H7 (cell line): ENCODE measurements at regions not wholly inside any gene's neighbourhood (a gene's known extent, or its start where the extent isn't known, plus 50 kb on each side); places are given as distances from the start of the nearest gene placed in this dataset.
"Not testable (repeated sequence)": the region's sequence is repeated elsewhere in the genome, so short reads cannot be mapped to it uniquely, and the experiment has no call there.

Experiments
- DNase-seq: peaks from one replicate; pipeline ENCODE4 v3.0.0; 2012
- H3K27me3 ChIP-seq: 2 replicates; pipeline ENCODE4 v1.6.0; 2011; ENCODE audit warnings: mild to moderate bottlenecking, low read length; ENCODE audit not compliant: control insufficient read depth, insufficient read depth
- H3K36me3 ChIP-seq: replicated peaks from 2 replicates; pipeline ENCODE4 v1.5.1; 2011; ENCODE audit warnings: low read length; ENCODE audit not compliant: control insufficient read depth, insufficient read depth
- H3K4me3 ChIP-seq: 2 replicates; pipeline ENCODE4 v1.5.1; 2011; ENCODE audit warnings: low read depth, mild to moderate bottlenecking, control low read depth, low read length, moderate library complexity; ENCODE audit not compliant: insufficient read depth

GRCh38 chr16:27646806-27647205, 96.9 kb downstream of the KATNIP start:
- Histone ChIP-seq H3K36me3 (no peaks in the 10 kb centered on the region), H3K4me3 (no peak overlapping the region), H3K27me3 (no peaks in the 10 kb centered on the region)
- no peak for DNase-seq

DNA sequence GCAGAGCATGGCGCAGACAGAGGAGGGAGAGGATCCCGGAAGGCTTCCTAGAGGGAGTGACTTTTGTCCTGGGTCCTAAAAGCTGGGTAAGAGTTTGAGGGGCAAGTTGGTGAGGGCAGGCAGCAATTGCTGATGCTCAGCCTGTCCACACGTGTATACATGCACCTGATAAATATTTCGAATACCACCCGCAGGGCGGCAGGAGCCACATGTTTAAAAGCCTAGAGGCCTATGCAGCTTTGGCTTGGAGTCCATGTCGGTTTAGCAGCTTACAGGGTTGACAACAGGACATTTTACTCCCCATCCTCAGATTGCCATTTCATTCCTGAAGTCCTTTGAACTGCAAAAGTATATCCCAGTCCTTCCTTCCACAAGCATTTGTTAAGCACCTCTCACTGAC, 99.1 kb downstream of the KATNIP start:
- no peak for DNase-seq
- no peaks in the 10 kb centered on the region for H3K27me3 ChIP-seq
- H3K4me3 ChIP-seq, result no peak overlapping the region
- no peaks in the 10 kb centered on the region for H3K36me3 ChIP-seq

DNA sequence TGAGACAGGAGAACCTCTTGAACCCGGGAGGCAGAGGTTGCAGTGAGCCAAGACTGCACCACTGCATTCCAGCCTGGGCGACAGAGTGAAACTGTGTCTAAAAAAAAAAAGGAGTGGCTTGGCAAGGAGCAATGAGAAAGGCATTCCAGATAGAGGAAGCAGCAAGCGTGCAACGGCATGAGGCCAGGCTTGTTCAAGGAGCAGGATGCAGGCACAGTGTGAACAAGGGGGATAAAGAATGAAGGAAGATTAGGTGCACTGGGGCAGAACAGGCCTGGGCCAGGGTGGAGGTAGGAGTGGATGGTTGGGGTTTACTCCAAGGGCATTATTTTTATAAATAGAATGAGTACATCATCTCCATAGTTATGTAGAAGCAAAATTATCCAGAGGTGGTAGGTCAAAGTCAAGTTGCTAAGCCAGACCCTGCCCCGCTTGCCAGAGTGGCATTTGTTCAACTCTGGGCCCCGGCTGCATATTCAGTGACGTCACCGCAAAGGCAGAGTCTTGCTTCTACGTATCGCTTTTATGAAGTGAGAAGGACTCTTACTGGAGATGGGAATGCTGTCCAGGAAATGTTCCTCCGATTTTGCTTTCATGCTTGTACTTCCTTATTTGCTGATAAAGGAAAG, 100.2 kb downstream of the KATNIP start:
- no peak for DNase-seq

DNA sequence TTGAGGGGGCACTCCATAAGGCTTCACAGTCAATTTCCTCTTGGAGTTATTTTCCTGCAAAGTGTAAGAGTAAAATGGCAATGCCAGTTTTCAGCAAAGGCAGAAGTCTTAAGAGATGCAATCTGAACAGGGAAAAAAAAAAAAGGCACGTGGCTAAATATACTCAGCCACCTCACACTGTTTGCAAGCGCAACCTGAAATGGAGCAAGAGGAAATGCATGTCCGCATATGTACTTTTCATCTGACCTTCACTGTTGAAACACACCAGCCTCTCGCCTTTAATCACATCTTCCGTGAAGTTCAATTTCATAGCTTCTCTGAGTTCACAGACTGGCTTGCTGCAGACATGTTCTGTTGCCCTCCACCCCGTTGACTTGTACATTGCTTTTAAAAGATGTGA, 101.4 kb downstream of the KATNIP start:
- no peak overlapping the region for H3K4me3 ChIP-seq
- no peaks in the 10 kb centered on the region for H3K36me3 ChIP-seq
- DNase-seq, result no peak

More for the DNA sequence above, 100.2 kb downstream of the KATNIP start:
- no peaks in the 10 kb centered on the region for H3K36me3 ChIP-seq
- no peak overlapping the region for H3K4me3 ChIP-seq
- no peaks in the 10 kb centered on the region for H3K27me3 ChIP-seq

DNA sequence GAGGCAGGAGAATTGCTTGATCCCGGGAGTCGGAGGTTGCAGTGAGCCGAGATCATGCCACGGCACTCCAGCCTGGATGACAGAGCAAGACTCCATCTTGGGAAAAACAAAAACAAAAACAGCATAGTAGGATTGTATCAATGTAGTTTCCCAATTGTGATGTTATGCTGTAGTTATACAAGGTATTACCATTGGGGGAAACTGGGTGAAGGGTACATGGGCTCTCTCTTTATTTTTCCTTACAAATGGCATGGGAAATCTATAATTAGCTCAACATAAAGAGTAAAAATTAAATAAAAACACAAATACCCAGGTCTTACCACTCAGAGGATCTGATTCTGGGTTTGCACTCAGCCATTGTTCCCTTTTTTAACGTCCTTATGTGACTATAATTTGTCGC, 107.9 kb downstream of the KATNIP start:
- Histone ChIP-seq H3K4me3 (no peak overlapping the region), H3K36me3 (no peaks in the 10 kb centered on the region), H3K27me3 (no peaks in the 10 kb centered on the region)
- no peak for DNase-seq

More for the DNA sequence above, 101.4 kb downstream of the KATNIP start:
- H3K27me3 ChIP-seq, result no peaks in the 10 kb centered on the region

DNA sequence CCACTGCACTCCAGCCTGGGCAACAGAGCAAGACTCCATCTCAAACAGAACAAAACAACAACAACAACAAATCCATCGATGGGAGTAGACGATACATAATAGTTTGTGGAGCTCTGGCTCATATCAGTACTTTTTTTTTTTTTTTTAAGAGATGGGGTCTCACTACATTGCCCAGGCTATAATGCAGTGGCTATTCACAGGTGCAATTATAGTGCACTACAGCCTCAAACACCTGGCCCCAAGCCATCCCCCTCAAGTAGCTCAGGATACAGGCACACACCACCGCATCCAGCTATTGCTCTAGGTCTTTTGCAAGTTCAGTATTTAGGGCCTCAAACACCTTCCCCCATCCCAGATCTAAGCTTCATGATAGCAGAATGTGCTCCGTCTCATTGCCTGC, 110.6 kb downstream of the KATNIP start:
- no peak for DNase-seq
- Histone ChIP-seq H3K27me3 (no peaks in the 10 kb centered on the region), H3K36me3 (no peaks in the 10 kb centered on the region), H3K4me3 (no peak overlapping the region)

DNA sequence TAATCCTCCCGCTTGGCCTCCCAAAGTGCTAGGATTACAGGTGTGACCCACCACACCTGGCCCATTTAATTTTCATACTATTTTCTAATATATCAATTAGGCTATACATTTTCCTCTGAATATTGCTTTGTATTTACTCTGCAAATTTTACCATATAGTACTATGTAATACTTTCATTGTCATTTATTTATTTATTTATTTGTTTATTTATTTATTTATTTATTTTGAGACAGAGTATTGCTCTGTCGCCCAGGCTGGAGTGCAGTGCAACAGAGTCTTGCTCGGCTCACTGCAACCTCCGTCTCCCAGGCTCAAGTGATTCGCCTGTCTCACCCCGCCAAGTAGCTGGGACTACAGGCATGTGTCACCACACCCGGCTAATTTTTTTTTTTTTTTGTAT, 113.3 kb downstream of the KATNIP start:
- H3K36me3 ChIP-seq, DNase-seq, H3K4me3 ChIP-seq, H3K27me3 ChIP-seq: not testable (repeated sequence)

DNA sequence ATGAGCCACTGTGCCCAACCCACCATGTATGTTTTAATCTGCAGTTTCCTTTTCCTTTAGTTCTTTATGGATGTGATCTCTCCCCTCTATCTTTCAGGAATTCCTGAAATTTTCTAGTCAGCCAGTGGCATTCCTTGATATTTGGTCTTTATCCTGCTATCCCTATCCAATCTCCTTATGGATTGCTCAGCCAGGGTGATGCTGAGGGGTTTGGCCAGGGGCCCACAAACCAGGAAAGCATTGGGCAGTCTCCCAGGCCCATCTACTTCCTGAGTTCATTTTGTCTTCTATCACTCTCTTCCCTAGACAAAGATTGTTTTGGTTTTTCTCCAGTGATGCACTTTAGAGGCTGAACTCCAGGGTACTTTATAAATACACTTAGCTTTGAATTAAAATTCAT, 115.9 kb downstream of the KATNIP start:
- H3K27me3 ChIP-seq, result no peaks in the 10 kb centered on the region
- no peaks in the 10 kb centered on the region for H3K36me3 ChIP-seq
- DNase-seq, result no peak
- H3K4me3 ChIP-seq, result no peak overlapping the region

DNA sequence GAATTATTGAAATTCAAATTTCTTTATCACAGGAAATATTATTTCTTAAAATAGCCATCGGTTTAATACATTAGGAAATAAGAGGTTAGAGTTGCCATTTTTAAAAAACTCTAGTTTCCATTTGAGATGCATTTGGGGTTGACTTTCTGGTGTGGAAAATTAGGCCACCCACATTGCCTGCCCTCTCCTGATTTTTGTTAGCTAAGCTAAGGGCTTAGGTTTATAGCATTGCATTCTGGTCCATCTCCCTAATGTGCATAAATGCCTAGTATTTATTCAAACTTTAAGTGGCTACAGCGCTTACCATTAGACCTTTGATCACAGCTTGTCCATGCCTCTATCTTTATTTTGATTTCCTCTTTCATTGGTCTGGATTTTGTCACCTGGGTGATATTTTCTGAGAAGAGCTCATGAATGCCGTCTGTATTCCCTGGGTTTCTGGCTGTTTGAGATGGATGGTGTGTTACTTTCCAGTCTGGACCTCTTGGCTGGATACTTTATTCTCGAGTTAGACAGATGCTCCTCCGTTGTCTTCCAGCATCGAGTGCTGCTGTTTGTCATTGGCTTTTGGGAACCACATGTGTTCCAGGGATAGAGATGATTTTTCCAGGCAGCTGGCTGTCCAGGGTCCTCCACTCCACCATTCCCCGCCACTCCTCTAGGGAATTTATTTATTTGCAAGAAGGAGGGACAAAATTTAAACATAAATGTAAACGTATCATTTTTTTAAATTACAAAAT, 120.3 kb downstream of the KATNIP start:
- H3K4me3 ChIP-seq, result no peak overlapping the region
- H3K27me3 ChIP-seq, result no peaks in the 10 kb centered on the region
- DNase-seq, result no peak
- H3K36me3 ChIP-seq, result no peaks in the 10 kb centered on the region

GRCh38 chr16:27671410-27671809, 121.5 kb downstream of the KATNIP start:
- Histone ChIP-seq H3K36me3 (no peaks in the 10 kb centered on the region), H3K27me3 (no peaks in the 10 kb centered on the region), H3K4me3 (no peak overlapping the region)
- DNase-seq, result no peak

DNA sequence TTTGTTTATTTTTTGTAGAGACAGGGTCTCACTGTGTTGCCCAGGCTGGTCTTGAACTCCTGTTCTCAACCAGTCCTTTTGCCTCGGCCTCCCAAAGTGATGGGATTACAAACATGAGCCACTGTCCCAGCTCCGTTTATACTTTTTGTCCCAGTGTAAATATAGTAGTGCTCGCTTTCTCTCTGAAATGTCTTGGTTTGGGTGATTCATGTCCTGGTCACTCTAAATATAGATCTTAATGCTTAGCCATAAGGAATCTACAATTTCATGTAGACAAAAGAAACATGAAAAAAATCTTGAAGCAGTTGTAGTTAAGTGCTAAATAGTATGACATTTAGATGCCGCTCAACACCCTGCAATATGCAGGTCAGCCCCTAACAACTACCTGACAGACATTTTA, 126.9 kb downstream of the KATNIP start:
- H3K27me3 ChIP-seq, result no peaks in the 10 kb centered on the region
- DNase-seq, result no peak
- no peak overlapping the region for H3K4me3 ChIP-seq
- H3K36me3 ChIP-seq, result peaks cover 3% of the 10 kb centered on the region; the same call in 1 of the 2 replicates

DNA sequence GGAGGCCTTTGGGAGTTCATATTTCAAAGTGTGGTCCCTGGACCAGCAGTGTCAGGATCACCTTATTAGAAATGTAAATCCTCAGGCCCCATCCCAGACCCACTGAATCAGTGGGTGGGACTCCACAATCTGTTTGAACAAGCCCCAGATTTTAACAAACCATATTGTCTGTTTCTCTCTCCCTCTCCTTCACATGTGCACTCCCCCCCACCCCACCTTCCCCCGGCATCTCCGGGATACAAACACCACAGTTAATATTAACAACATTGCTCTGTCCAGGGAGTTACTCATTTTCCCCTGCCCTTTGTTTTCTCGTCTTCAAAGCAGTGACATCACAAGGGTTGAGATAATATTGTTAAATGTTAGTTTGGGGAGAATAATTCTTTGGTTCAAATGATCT, 127.3 kb downstream of the KATNIP start:
- DNase-seq, result no peak
- no peaks in the 10 kb centered on the region for H3K27me3 ChIP-seq
- H3K4me3 ChIP-seq, result no peak overlapping the region
- peaks cover 3% of the 10 kb centered on the region; the same call in 1 of the 2 replicates for H3K36me3 ChIP-seq

DNA sequence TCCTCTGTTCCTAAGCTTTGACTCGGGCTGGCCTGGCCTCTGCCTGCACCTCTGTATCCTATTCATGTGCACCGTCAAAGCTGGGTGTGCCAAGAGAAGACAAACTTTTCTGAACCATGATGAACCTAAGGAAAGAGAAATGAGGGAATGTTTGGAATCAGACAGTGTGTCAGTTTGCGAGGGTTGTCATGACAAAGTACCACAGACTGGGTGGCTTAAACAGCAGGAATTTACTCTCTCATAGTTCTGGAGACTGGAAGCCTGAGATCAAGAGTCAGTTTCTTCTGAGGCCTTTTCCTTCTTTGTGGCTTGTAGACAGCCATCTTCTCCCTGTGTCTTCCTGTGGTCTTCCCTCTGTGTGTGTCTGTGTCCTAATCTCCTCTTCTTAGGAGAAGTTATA, 129.0 kb downstream of the KATNIP start:
- DNase-seq, result no peak

DNA sequence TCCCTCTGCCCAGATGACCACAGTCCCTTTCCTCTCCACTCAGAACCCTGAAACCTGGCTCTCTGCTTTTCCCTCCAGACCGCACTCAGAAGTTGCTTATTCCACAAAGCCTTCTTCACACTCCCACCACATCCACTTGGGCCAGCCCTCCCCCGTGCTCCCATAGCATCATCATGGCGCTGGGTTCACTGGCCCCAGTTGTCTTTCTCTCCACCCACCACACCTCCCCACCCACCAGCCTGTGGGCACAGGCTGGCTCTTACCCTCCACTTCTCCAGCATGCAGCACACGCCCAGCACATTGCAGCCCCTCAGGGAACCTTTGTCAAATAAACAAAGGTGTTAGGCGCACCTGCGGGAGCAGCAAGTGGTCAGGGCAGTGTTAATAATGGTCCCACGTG, 130.0 kb downstream of the KATNIP start:
- Histone ChIP-seq H3K36me3 (peaks cover 3% of the 10 kb centered on the region; the same call in 1 of the 2 replicates), H3K4me3 (no peak overlapping the region), H3K27me3 (no peaks in the 10 kb centered on the region)
- no peak for DNase-seq

More for the DNA sequence above, 129.0 kb downstream of the KATNIP start:
- no peak overlapping the region for H3K4me3 ChIP-seq
- peaks cover 3% of the 10 kb centered on the region; the same call in 1 of the 2 replicates for H3K36me3 ChIP-seq
- no peaks in the 10 kb centered on the region for H3K27me3 ChIP-seq

DNA sequence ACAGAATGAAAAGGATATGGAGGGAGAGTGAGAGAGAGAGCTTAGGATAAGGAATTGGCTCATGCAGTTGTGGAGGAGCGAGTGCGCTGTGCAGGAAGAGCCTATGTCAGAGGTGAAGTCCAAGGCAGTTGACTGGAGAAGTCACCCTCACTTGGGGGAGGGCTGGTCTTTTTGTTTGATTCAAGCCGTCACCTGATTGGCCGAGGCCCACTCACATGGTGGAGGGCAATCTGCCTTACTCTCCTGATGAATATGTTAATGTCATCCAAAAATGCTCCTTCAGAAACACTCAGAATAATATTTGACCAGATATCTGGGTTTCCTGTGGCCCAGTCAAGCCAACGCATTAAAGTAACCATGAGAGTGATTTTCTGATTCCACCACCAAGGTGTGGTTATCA, 131.7 kb downstream of the KATNIP start:
- peaks cover 3% of the 10 kb centered on the region; the same call in 1 of the 2 replicates for H3K36me3 ChIP-seq
- H3K27me3 ChIP-seq, result no peaks in the 10 kb centered on the region
- no peak overlapping the region for H3K4me3 ChIP-seq
- DNase-seq, result no peak
